GM12874 (cell line): ENCODE measurements at regions not wholly inside any gene's neighbourhood (a gene's known extent, or its start where the extent isn't known, plus 50 kb on each side); places are given as distances from the start of the nearest gene placed in this dataset.

Experiments
- CTCF ChIP-seq: IDR thresholded peaks from 2 replicates; pipeline ENCODE4 v1.5.1; 2011; ENCODE audit warnings: low read depth, mild to moderate bottlenecking, control low read depth, low read length, moderate library complexity; ENCODE audit not compliant: insufficient read depth

DNA sequence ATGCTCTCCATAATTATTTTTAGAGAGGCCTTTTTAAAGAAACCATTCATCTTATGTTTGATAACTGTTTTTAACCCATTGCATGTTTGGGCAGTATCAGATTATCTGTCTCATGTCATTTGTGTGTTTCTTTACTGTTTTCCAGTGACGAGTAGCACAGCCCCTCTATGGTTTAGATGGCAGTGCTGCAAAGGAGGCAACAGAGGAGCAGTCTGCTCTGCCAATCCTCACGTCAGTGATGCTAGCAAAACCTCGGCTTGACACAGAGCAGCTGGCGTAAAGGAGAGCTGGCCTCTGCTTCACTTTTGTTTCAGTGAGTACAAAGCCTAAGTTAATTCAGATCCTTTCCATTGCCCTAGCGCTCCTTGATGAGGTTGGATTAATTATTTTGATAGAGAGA lies 80.4 kb upstream of the GARIN1A start:
- no peak for TF ChIP-seq CTCF

DNA sequence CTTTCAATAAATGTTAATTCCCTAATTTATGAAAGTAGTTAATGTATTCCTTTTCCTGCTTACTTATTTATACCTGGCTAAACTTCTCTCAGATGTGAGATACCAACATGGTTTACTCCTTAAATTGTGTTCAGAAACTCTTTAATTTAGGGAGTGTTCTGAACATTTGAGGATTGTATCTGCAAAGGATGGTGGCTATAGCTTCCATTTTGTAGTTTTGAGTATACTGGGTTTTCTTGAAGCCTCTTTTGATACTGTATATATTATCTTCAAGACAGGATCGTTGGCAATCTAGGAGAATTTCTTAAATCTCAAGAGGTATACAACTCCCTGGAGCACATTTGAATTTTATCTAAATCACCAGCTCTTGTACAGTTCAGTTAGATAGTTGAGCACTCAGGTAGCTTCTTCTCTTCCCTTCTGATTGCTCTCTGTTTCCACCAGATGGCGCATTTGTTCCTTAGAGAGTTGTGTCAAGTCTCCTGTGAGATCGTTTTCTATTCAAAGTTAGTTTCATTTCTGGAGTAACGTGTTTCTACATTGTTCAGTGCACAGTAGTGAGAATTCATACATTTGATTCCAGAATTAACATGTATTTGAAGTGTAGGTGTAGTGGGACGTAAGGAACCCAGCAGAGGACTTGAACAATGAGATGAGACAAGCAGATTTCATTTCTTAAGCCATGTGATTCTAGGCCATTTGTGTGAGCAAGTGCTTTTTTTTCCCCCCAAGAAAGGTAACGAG lies 63.2 kb upstream of the GARIN1A start:
- peak; percentile 29; the same call in 1 of the 2 replicates for TF ChIP-seq CTCF
